ENCODE measurements at regions not wholly inside any gene's neighbourhood (a gene's known extent, or its start where the extent isn't known, plus 50 kb on each side); places are given as distances from the start of the nearest gene placed in this dataset.

DNA sequence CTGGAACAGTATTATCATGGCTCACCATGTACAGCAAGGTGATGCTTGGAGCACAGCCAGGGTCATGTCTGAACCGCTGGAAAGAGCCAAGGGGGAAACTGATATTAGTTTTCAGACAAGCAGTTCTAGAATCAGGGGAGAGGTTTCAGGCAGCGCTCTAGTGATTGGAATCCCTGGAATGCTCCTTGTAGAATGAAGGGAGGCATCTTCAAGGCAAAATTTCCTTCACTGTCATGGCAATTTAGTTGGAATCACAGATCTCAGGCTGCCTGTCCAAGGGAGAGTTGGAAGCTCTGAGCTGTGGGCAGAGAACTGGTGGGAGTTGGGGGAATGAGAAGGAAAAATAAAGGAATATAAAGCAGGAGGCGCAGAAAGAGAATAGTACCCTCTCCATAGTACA, 737.1 kb downstream of the PTPRU start:
- no peak for DNase-seq

DNA sequence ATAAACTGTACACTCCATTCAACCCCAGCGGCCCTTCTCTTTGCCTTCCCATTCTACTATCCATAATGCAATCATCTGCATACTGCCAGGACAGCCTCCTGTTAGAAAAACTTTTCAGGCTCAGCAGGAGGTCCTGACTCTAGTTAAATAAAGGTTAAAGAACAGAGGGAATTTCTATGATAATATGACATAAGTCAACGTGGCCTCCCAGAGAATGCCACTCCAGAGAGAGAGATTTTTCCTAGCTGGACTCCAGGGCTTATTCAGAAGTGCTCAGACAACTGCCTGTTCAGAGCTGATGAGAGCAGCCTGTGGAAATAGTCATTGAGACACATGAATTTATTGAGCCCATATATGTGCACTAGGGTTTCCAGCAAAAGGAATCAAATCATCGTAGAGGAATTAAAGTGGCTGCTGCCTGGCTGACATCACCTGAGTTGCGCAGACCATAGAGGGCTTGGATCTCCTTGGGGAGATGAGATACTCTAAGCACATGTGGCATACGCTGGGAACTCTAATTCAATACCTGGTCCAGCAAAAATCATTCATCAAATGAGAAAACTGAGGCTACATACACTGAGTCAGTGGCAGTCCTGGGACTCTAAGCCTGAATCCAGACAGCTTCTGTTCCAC, 736.2 kb downstream of the PTPRU start:
- no peak for DNase-seq

DNA sequence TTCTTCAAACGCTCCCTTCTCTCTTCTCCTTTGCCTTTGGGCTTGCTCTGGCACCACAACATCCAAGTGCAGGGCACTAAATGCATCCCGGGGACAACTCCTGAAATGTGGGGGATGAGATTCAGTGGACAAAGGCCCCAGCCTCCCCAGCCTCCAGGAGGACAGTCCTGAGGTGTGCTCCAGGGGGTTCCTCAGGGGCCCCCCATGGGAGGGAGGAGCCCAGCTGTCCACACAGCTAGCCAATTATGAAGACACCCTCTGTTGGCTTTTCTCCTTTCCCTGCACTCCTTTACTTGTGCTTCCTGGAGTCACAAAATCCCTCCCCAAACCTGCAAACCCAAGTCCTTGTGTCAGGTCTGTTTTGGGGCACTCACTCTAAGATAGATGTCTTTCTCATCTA, 735.4 kb downstream of the PTPRU start:
- DNase-seq, result no peak

DNA sequence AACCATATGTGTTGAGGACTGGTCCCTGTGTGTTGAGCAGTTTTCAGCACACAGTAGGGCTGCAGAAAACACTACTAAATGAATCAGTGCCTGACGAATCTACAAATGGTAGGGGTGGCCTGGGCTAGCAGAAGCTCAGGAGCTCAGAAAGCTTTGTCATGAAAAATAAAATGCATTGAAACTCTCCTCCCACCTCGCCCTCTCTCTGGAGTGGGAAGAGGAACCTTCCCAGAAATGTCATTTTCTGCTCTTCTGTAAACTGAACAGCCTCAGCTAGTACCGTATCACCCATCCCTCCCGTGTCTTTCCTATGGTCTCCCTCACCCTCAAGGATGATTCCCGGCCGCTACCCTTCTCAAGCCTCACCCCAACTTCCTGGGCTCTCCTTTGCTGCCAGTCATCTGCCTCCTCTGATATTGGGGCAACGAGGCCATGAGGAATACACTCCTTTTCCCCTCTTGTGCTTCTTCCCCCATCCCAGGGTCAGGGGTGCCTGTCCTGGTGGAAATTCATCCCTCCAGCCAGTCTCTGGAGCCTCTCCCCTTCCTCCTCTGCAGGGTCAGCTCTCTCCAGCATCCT, 734.5 kb downstream of the PTPRU start:
- DNase-seq, result no peak

DNA sequence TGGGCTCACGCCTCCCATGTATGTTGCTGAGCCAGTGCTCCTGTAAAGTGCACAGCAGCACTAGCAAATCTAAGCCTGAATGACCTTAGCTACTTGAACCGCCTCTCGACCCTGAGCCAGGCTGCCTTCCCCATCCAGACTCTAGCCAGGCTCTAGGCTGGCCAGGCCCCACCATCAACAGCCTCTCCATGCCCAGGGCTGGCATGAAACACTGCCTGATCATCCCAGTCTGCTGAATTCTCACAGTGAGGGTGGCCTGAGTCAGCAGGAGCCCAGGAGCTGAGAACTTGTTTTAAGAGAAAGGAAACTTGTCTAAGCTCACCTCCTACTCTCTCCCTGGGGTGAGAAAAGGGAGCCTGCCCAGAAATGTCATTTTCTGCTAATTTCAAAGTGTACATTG, 733.3 kb downstream of the PTPRU start:
- no peak for DNase-seq

DNA sequence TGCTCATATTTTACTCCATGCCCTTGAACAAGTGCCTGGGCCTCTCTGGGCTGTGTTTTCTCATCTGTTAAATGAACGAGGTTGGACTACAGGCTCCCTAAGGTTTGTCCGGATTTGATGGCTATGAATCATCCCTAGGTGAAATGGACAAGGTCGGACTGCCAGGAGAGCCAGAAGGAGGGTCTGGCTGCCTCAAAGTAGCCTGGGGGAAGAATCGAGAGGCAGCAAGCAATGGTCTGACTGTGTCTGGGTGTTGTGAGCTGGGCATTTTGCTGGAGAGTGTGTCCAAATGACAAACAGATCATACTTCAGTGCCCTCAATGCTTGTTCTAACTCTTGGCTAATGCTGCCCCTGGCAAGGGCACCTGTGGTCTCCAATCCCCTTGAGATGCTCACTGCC, 730.9 kb downstream of the PTPRU start:
- no peak for DNase-seq

DNA sequence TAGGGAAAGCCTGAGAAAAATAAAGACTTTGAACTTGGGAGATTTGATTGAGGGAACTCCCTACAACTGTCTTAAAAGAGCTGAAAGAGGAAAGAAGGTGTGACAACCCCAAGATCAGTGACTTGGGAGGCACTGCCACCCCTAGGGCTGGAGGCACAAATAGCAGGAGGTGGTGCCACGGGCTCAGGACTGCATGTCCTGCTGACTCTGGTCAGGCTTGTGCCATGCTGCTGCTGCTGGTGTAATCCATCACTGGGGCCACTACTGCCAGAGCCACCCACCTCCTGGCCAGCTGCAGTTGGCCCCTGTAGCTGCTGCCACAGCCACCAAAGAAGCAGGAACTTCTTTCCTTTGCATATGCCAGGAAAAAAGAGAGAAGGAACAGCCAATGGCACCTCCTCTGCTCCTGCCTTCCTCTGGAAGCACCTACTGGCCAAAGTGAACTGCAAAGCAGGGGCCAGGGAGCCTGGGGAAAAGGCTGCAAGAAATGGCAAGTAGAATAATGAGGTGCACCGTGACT, 730.3 kb downstream of the PTPRU start:
- DNase-seq, result no peak

DNA sequence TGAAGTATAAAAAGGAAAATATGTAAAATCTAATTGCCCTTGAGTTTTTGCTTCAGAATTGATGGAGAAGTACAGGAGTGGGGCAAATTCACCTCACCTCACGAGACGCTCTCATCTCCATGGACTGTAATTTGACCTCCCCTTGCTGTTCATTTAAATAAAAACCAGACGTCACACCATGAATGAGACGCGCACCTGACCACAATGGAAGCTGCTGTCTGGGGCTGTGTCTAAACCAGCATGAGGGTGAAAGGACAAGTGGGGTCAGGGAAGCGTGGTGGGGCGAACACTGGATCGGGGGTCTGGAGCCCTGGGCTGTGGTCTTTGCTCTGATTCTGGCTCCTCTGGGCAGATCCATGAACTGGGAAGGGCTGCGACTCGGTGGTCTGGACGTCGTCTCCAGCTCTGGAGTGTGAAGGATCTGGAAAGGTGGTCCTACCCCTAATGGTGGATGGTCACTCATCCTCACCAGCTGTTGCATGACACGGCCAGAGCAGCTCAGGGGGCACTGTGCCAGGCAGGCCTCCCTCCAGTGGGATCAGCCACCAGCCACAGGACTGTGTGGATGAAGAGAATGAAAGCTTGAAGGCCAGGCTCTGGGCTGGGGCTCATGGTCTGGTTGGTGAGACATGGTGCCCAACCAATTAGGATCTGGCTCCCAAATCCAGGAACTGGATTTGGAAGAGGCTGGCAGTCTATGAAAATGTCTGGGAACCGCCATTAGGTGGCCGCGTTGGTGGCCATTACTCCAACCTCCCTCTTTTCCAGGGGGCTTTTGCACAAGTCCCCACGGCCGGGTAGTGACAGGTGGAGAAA, 728.6 kb downstream of the PTPRU start:
- DNase-seq, result no peak

DNA sequence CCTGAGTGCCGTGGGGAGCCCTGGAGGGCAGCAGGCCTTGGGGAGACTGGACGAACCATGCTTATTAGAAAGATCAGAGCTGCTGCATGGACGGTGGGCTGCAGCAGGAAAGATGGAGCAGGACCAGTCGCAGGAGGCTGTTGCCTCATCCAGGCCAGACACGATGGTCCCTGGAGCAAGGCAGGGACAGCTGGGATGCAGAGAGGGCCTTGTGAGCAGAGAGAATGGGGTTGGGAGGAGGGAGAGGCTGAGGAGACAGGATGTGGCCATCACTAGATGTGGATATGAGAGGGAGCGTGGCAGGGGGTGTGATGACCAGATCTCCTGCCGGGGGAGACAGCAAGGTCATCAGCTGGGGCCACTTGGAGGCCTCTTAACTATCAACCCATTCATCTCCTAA, 727.6 kb downstream of the PTPRU start:
- no peak for DNase-seq

DNA sequence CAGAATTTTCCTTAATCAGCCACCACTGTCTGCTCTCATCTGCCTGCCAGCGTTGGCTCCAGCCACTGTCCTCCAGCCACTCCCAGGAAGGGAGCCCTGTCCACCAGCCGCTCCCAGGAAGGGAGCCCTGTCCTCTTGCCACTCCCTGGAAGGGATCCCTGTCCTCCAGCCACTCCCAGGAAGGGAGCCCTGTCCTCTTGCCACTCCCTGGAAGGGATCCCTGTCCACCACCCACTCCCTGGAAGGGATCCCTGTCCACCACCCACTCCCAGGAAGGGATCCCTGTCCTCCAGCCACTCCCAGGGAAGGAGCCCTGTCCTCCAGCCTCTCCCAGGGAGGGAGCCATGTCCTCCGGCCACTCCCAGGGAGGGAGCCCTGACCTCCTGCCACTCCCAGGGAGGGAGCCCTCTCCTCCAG, 726.5 kb downstream of the PTPRU start:
- DNase-seq, result no peak

DNA sequence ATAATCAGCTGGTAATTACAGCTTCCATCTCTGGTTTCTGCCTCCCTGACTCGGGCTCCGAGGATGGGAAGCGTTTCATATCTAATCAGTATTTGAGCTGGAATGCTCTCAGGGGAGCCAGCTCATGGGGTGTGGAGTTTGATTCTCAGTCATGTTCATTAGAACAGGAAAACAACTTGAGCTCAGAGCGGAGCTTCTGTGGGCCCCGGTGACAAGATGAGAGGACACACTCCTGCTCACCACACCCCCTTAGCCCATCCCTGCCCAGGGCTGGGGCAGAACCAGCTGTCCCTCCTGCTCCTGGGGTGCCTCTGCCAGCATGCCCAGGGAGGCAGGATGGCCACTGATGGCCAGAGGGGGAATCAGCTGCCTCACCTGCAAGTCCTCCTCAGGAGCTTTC, 726.0 kb downstream of the PTPRU start:
- DNase-seq, result no peak

DNA sequence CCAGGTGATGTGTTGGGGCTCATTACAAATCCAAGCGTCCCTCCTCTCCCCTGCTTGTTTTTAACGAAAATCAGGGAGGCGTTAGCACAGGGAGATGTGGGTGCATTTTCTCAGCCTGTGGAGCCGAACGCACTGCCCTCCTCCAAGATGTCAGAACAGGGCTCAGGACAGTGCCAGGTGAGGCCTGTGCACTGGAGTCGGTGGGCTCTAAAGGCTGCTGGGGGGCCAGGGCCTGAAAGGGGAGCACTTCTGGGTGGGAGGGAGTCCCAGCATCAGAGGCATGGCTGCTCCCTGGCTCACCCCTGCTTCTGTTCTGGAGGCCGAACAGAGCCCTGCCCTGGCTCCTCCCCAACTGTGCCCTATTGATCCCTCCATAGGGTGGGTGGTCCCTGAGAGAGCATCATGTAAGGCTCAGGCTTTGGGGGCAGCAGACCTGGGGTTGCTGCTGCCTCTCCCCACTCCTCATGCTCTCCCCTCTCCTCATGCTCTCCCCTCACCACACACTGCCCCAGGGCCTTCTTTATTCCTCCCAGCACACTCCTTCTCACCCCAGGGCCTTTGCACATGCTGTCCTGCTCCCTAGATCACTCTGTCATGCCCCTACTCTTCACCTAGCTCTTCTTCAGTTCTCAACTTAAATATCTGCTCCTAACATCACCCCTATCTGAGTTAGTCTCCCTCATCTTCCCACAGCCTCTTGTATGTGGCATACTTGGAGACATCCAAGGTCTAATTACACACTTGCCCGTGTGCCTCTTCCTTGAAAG, 725.2 kb downstream of the PTPRU start:
- no peak for DNase-seq

DNA sequence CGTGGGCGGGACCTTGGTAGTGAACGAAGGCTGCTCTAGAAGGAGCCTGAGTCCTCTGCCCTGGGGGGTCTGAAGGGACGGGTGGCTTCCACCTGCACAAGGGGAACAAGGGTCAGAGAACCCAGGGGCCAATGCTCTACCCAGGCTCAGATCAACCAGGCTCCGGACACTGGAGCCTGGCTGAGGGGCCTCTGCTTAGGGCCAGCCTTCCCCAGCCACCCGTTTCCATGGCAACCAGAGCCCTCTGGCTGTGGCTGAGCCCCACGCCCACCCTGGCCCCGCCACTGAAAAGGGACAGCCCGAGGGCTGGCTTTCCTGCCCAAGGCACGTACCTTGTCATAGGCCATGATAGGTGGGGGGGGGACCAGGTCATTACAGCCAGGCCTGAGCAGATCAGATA, 724.6 kb downstream of the PTPRU start:
- DNase-seq, result no peak

DNA sequence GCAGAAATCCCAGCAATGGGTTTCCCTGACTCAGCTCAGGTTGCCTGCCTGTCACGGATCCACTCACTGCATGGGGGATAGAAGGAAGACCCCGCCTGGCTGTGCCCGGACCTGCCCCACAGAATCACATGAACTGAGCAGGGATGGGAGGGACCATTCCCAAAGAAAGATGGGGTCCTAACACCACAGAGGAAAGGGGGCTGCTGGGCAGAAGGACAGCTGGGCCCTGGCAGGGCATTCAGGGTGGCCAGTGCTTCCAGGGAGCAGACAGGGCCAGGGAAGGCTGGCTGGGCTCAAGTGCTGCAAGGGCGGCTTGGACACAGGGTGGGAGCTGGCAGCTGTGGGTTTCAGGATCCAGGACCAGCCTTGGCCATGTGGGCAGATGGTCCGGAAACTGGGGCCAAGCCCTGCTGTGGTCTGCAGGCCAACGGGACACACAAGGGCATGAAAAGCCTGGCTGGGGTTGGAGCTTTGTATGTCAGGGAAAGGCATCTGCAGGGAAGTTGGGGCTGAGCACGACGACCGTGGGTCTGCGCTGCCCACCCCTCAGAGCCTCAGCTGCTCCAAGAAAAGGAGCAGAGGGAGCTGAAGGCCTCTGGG, 723.9 kb downstream of the PTPRU start:
- no peak for DNase-seq

DNA sequence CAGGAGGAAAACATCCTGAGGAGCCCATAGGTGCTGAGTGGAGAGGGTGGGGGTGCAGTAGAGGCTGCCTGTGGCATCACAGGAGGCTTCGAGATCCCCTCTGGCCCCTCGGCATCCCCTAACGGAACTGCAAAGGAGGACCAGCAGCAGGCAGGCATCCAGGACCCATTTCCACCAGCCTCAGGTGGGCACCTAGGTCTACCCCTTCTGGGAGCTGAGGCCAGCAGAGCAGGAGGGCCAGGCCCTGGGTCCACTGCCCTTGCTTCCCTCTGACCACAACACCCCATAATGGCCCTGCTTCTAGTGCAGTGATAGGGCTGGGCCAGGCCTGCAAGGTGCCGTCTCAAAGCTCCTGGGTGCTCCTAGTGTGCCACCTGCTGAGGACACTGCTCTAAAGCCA, 723.0 kb downstream of the PTPRU start:
- no peak for DNase-seq

DNA sequence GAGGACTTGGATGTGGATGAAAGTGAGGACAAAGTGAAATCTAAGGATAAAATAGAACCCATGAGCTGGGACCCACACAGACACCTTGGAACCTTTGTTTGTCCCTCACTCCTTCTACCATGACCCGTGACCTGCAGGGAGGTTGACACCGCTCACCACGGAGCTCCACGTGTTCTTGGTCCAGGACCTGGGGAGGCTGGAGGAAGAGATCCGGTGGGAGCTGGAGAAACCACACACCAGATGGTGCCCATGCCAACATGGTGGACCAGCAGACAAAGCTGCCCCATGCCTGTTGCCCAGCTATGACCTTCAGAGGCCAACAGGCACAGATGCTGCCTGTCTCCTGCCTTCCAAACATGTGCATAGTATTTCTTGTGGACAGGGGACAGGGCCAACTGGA, 721.9 kb downstream of the PTPRU start:
- DNase-seq, result no peak

DNA sequence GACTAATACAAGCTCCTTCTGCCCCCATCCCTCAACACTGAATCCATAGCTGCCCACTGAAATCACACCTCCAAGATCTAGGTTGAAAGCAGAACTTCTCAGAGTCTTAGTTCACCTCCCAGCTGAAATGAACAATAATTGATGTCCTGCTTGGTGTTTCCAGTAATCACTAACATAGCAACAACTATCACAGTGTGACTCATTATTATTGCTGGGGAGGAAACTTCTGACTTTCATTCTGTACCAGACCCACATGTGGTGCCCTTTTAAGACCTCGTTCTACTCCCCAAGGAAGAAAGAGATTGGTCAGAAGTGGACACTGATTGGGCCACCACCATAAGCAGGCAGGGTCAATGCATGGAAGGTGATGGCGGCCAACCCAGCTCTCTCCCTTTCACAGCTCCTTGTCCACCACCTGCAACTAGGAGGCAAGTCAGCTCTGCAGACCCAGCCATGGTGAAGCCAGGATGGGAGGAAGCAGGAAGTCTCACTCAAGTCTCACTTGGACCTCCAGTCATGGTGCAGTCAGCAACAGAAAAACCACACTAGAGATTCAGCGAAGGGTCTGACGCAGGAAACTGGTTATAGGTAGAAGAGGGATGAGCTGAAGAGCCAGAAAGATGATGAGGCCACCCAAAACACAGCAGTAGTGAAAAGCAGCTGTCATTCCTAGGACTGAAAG, 720.2 kb downstream of the PTPRU start:
- no peak for DNase-seq

DNA sequence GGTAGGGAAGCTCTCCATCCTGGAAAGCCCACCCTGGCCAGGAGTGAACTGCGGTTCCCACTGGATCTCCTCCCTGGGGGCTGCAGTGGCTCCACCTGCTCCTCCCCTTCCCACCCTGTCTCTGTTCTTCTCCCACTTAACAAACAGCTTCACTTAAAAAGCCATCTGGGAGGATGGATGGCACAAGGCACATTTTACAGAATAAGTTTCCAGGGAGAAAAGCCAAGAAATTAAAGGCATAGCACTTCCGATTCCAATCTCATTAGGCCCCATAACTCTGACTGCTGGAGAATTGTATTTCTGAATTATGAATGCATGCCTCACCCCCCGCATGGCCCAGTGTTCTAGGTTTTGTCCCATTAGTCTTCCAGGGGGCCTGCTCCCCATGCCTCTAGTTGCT, 718.3 kb downstream of the PTPRU start:
- DNase-seq, result no peak

DNA sequence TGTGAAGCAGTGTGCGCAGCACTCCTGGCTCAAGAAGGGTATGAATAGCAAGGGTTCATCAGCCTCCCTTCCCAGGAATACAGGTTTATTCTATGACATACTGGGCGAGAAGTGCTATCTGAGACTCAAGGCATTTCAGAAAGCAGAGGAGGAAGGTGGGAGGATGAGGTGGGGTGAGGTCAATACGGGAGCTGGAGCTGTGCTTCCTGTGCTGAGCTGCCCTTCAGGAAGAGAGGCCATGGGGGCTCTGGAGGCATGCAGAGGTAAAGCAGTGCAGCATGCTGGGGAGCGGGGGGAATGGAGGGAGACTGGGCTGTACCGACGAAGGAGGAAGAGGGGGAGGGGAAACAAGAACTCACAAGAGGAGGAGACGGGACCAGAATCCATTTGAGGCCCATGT, 717.6 kb downstream of the PTPRU start:
- DNase-seq, result no peak

DNA sequence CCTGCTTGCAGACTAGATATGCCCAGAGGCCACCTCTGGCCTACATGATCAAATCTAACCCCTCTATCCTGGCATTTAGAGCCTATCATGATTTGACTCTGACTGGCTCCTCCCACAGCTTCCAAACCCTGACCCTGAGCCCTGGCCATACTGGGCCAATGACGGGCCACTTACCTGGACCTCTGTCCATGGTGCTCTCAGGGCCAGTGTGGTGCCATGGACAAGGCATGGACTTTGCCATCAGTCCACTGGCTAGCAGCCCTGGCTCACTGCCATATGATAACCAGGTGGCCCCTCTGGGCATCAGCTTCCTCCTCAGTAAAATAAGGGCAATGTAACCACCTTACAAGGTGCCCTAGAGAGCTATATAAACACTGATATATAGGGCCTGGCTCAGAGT, 713.4 kb downstream of the PTPRU start:
- DNase-seq, result no peak

DNA sequence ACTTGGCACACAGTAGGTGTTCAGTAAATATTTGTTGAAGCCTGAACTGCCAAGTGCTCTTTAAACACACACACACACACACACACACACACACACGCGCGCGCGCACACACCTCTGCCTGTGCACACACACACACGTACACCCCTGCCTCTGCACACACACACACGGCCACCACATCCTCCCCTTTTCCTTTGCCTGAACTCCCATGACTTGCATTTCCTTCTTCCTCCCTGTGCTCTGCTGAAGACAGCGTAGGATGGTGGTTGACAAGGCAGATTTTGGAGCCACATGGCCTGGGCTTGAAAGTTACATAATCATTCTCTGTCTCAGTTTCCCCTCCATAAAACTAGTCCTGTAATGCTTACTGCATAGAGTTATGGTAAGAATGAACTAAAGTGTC, 712.3 kb downstream of the PTPRU start:
- DNase-seq, result no peak

DNA sequence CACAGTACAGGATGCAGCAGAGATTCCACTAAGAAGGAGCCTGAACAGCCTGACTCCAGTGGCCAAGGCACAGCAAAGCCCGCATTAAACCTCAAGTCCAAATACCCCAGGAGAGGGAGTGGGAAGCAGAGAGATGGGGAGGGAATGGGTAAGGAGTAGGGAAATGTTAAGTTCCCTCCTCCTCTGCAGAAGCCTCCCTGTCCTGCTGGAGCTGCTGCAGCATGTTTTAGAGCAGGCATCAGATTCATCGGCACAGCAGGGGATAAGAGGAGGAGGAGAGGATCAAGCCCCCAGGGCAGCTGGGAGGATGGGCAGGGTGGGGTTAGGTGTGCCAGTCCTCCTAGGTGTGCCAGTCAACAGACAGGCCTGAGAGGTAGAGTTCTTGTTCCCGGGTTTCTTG, 709.7 kb downstream of the PTPRU start:
- DNase-seq, result no peak
